ENCODE measurements at regions not wholly inside any gene's neighbourhood (a gene's known extent, or its start where the extent isn't known, plus 50 kb on each side); places are given as distances from the start of the nearest gene placed in this dataset.

GRCh38 chr7:79732535-79732934 lies 279.1 kb upstream of the MAGI2 start:
- in situ Hi-C loops (cut with HindIII; ENCODE audit: low sequenced_read_pairs) = no loop called here

DNA sequence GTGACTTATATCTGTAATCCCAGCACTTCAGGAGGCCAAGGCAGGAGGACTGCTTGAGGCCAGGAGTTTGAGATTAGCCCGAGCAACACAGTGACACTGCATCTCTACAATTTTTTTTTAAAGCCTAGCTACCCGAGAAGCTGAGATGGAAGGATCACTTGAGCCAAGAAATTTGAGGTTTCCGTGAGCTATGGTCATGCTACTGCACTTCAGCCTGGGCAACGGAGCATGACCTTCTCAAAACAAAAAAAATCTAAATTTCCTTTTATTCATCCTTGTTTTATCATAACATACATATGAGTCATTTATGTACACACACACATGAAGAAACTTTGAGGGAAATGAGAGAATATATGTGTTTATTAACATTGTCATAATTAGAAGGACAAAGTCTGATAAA lies 277.5 kb upstream of the MAGI2 start:
- in situ Hi-C loops (cut with HindIII; ENCODE audit: low sequenced_read_pairs) = no loop called here

DNA sequence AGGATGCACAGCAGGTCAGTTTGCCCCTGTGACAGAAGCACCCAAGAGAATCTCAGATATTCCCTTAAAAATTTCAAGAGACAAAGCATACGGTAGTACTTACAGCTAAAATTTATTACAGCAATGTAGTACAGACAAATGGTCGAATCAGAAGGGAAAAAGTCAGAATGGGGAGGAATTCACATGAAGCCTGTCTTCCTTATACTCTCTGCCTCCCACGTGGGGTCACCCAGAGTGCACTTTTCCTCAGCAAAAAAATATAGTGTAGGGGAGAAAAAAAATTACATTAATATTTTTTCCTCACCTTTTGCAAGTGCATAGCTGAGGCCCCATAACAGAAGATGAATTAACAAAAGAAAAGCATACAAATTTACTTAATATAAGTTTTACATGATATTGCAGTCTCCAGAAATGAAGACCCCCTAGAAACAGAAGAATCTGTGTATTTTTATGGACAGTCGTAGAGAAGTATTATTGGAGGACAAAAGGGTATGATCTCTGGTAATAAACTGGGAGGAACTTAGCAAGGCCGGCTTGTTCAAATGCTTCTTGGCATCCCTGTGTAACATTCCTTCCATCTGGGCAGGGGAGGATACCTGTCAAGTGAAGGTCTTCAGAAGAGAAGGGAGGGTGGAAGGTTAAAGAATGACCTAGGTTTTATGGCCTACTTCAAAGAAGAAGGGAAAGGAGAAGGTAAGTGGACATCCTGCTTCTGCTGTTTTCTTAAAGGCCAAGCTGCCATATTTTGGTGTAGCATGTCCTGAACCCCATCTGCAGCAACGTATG lies 270.6 kb upstream of the MAGI2 start:
- in situ Hi-C loops (cut with HindIII; ENCODE audit: low sequenced_read_pairs) = no loop called here

- in situ Hi-C loops (cut with HindIII; ENCODE audit: low sequenced_read_pairs) = no loop called here
These were observed 268.8 kb upstream of the MAGI2 start for GRCh38 chr7:79722217-79722616.

DNA sequence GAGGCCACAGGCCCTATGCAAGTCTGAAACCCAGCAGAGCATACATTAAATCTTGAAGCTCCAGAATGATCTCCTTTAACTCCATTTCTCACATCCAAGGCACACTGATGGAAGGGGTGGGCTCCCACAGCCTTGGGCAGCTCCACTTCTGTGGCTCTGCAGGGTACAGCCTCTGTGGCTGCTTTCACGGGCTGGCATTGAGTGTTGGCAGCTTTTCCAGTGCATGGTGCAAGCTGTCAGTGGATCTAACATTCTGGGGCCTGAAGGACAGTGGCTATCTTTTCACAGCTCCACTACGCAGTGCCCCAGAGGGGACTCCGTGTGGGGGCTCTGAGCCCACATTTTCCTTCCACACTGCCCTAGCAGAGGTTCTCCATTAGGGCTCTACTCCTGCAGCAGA lies 265.7 kb upstream of the MAGI2 start:
- in situ Hi-C loops (cut with HindIII; ENCODE audit: low sequenced_read_pairs) = no loop called here

GRCh38 chr7:79716329-79716728 lies 262.9 kb upstream of the MAGI2 start:
- in situ Hi-C loops (cut with HindIII; ENCODE audit: low sequenced_read_pairs) = no loop called here

DNA sequence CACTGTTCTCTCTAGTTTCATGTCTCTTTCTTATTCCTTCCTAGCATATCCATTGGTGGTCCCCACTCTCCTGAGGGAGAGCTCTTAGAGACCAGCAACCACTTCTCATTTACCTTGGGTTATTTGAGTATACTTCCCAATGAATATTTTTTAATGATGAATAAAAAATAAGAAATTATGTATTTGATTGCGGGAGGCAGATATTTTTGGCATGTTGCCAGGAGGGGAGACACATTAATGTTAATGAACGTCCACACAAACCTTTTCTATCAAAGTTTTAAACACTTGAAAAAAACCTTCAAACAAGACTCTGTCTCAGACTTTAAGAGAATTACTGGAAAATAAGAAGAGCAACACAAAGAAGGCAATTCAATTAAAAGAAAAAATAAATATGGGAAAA lies 260.6 kb upstream of the MAGI2 start:
- in situ Hi-C loops (cut with HindIII; ENCODE audit: low sequenced_read_pairs) = no loop called here

DNA sequence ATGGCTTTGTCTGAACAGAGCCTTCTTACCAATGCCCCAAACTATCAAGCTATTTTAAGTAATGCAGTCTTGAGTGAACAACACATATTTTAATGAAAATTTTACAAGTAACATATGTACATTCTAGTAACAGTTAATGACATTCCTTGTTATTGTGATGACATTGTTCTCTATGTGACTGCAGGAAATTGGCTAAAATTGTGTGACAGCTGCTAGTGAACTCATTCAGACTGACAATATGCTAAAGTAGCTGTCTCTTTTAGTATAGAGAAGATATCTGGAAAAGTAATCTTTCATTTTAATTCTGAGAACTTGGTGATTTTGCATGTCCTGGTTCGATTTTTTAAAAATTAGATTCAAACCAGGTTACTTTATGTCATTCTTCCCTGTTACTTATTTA lies 259.8 kb upstream of the MAGI2 start:
- in situ Hi-C loops (cut with HindIII; ENCODE audit: low sequenced_read_pairs) = no loop called here

- in situ Hi-C loops (cut with HindIII; ENCODE audit: low sequenced_read_pairs) = no loop called here
These were observed 258.2 kb upstream of the MAGI2 start for GRCh38 chr7:79711660-79712059.

- in situ Hi-C loops (cut with HindIII; ENCODE audit: low sequenced_read_pairs) = no loop called here
These were observed 256.3 kb upstream of the MAGI2 start for GRCh38 chr7:79709574-79710409.

GRCh38 chr7:79702116-79702515 lies 248.6 kb upstream of the MAGI2 start:
- in situ Hi-C loops (cut with HindIII; ENCODE audit: low sequenced_read_pairs) = no loop called here

DNA sequence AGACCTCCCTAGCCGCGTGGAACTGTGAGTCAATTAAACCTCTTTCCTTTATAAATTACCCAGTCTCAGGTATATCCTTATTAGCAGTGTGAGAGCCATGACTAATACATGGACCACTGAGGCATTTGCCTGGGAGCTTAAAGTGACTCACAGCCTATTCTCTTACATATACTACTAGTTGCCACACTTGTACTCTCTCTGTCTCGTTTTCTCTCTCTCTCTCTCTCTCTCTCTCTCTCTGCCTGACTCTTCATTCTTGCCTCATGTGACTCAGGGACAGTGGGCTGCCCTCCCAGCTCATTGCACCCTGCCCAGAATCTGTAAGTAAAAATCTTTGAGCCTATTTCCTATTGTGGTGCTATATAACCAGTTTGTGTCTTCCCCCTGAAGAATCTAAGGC lies 238.5 kb upstream of the MAGI2 start:
- in situ Hi-C loops (cut with HindIII; ENCODE audit: low sequenced_read_pairs) = no loop called here

- in situ Hi-C loops (cut with HindIII; ENCODE audit: low sequenced_read_pairs) = no loop called here
These were observed 237.6 kb upstream of the MAGI2 start for GRCh38 chr7:79691074-79691473.

GRCh38 chr7:79684384-79684783 lies 230.9 kb upstream of the MAGI2 start:
- in situ Hi-C loops (cut with HindIII; ENCODE audit: low sequenced_read_pairs) = no loop called here

DNA sequence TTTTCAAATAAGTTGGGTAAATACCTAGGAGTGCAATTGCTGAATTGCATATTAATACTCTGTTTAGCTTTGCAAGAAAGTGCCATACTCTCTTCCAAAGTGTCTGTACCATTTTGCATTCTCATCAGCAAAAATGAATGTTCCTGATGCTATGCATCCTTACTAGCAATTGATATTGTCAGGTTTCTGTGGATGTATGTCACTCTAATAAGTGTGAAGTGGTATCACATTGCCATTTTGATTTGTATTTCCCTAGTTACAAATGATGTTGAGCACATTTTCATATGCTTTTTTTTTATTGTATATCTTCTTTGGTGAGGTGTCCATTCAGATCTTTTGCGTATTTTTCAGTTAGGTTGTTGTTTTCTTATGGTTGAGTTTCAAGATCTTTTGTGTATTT lies 230.4 kb upstream of the MAGI2 start:
- in situ Hi-C loops (cut with HindIII; ENCODE audit: low sequenced_read_pairs) = no loop called here

- in situ Hi-C loops (cut with HindIII; ENCODE audit: low sequenced_read_pairs) = no loop called here
These were observed 229.9 kb upstream of the MAGI2 start for GRCh38 chr7:79683185-79683890.

DNA sequence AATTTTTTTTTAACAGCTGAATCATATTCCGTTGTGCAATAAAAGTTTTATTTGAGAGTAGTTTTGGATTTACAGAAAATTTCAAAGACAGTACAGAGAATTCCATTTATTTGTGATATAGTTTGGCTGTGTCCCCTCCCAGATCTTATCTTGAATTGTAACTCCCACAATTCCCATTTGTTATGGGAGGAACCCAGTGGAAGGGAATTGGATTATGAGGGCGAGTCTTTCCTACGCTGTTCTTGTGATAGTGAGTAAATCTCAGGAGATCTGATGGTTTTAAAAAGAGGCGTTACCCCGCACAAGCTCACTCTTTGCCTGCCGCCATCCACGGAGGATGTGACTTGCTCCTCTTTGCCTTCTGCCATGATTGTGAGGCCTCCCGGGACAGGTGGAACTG lies 228.0 kb upstream of the MAGI2 start:
- in situ Hi-C loops (cut with HindIII; ENCODE audit: low sequenced_read_pairs) = no loop called here

- in situ Hi-C loops (cut with HindIII; ENCODE audit: low sequenced_read_pairs) = no loop called here
These were observed 220.5 kb upstream of the MAGI2 start for GRCh38 chr7:79673969-79674368.

DNA sequence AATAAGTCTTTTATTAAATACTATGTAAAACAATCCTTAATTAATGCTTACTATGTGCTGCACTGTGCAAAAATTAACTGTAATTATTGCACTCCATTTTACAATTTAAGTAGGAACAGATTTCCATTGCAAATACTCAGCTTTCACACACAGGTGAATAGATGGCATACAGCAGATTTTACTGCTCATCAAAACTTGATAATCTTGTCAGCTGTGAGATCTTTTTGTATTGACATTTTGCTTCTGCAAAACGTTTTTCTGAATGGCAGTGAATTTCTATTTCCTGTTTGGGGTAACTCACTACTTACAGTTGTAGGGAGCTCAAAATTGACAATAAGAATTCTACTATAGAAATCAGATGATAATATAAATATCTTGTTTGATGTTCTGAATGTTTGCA lies 220.0 kb upstream of the MAGI2 start:
- in situ Hi-C loops (cut with HindIII; ENCODE audit: low sequenced_read_pairs) = no loop called here

DNA sequence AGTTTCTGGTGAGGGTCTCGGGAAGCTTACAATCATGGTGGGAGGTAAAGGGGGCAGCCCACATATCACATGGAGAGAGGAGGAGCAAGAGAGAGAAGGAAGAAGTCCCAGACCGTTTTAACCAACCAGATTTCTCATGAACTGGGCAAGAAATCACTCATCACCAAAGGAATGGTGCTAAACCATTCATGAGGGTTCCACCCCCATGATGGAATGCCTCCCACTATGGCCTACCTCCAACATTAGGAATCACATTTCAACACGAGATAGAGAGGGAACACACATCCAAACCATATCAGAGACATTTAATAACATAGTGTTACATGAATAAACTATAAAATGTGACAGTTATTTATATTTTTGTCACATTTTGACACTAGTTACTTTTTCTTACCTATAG lies 214.8 kb upstream of the MAGI2 start:
- in situ Hi-C loops (cut with HindIII; ENCODE audit: low sequenced_read_pairs) = no loop called here

GRCh38 chr7:79666472-79666871 lies 213.0 kb upstream of the MAGI2 start:
- in situ Hi-C loops (cut with HindIII; ENCODE audit: low sequenced_read_pairs) = no loop called here

All from endothelial cell of hepatic sinusoid (primary cell).